GM18511 (cell line): ENCODE measurements at regions not wholly inside any gene's neighbourhood (a gene's known extent, or its start where the extent isn't known, plus 50 kb on each side); places are given as distances from the start of the nearest gene placed in this dataset.

Source experiments
- ATAC-seq: cut with Tn5 transposase; IDR thresholded peaks from one replicate; pipeline ENCODE4 v1.9.1; 2021; ENCODE audit warnings: mild to moderate bottlenecking, moderate library complexity; ENCODE audit not compliant: unreplicated experiment

DNA sequence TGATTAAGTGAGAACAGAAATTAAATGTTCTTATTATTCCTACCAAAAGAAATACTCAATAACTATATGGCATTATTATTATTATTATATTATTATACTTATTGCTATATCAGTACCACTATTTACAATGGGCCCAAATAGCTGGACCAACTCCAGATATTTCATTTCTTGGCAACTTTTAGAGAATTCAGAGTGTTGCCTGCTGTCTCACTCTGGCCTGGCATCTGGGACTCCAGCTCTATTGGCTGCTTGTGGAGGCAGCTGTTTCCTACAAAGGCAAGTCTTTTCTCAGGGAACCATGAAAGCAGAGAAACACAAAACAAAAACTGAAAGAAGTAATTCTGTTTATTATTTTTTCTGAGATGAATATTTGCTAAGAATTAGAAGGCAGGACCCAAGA, 105.1 kb upstream of the SORCS1 start:
- no peak for ATAC-seq

DNA sequence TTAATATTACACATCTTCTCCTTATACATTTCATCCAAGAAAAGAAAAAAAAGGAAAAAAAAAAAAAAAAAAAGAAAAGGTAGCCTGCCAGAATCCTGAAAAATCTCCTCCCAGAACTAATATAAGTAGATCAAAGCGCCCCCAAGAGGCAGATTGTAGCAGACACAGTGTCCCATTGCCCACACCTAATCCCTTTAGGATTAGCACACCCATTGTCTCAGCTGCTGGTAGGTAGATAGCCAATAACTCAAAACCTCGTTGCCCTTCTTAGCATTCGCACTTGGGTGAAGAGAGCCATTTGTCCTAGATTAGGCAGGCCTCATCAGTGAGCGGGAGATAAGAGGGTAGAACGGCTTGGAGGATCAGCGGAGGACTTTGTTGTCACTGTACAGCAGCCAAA, 100.2 kb upstream of the SORCS1 start:
- no peak for ATAC-seq

DNA sequence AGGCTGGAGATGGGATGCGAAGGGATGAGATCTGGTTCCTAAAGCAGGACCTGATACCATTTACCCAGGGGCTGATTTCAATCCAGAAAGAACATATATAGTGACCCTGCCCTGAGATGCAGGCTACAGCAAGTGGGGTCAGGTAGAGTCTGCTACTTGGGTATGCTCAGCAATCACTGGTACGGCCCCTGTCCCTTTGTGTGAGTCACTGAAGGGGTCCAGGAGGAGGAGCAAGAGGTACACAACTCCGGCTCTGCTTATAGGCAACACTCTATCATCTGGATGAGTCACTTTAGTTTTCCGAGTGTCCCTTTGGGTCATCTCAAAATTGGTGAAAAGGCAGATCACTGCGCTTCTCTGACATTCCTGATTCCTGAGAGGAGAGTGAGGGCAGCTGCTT, 79.6 kb upstream of the SORCS1 start:
- ATAC-seq, result no peak

DNA sequence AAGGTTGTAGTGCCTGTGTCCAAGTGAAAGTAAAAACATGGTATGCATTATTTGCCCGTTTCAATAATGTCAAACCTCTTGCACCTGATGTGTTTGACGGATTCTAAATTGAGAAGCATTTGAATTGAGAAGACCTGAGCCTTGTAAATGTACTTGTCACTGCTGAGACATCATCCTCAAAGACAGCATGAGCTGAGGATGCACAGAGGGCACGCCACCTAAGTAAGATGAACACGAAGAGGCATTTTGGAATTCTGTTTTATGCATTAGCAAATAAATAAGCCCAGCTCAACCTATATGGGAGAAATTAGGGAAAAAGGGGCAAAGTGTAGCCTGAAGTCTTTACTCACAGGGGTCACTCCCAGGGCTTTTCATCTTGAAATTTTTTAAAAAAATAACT, 73.8 kb upstream of the SORCS1 start:
- ATAC-seq, result no peak

DNA sequence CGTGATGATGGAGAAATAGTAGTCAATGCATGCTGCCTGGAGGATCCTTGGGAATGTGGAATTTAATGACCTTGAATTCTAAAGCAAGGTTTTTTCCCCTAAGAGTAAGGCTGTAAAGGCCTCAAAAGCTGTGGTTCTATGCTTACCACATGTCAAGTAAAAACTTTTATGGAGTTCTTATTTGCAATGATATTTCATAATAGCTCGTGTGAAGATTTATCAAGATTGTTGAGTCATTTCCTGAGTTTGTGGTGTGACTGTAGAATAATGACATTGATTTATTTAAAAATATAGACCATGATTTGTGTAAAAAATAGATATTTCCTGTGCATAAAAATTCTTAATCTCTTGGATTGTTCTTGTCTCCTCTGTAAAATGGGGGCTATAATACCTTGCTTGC, 67.5 kb upstream of the SORCS1 start:
- ATAC-seq, result no peak

DNA sequence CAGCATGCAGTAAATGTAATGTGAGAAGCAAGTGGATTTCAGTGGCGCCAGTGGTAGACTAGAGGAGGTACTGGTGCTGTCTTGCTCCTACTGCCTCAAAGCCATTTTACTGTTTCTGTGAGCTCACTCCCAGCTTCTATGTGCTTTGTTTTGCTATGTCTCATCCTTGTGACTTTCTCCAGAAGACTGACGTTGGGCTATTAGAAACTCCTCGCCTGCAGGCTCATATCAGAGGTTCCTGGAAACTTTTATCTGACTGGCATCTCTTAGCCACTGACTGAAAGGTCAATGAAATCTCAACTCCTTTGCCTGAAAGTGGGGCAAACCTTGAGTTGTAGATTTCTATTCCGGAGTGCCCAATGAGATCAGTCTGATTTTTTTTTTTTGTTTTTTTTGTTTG, 66.4 kb upstream of the SORCS1 start:
- no peak for ATAC-seq

DNA sequence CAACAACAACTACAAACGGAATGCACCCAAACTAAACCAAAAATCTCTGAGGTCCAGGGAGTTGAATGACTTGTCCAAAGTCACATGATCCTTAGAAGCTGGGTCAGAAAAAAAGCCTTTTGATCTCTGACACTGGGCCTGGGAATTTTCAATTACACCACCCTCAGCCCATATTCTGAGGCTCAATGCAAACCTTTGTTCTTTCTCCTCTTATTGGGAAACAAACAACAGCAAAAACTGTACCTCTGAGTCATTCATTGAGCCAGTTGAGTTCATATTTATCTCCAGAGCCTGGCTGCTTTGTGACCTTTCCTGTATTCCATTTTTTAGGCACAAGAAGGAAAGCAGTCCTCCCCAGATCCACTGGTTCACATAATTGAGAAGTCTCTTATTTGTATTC, 51.2 kb upstream of the SORCS1 start:
- ATAC-seq, result no peak
